Adrenal gland (tissue), 9 donors: ENCODE measurements at regions not wholly inside any gene's neighbourhood (a gene's known extent, or its start where the extent isn't known, plus 50 kb on each side); places are given as distances from the start of the nearest gene placed in this dataset.

Experiments used
- DNase-seq, 7 donors: peaks; one replicate each; pipeline ENCODE4 v3.0.0-alpha.2; 2019 to 2020
- H3K27ac ChIP-seq, 5 donors: fragments of 200-600 bp; sonication (generic) in 4 of 5; 1 replicate in 3 of 5; 2 replicates in 2 of 5; pipeline versions ENCODE4 v1.5.1 to v1.8.0; 2016 to 2020; ENCODE audit warnings: mild to moderate bottlenecking in 1 of 5
- H3K27me3 ChIP-seq: fragments of 200-600 bp; 2 replicates; pipeline ENCODE4 v1.8.0; 2021
- H3K36me3 ChIP-seq, 2 donors: fragments of 200-600 bp; replicated peaks in 1 of 2; 1 replicate in 1 of 2; 2 replicates in 1 of 2; pipeline versions ENCODE4 v1.5.1 to v1.8.0; 2018 to 2022
- H3K4me1 ChIP-seq, 2 donors: fragments of 200-600 bp; replicated peaks in 1 of 2; 1 replicate in 1 of 2; 2 replicates in 1 of 2; pipeline versions ENCODE4 v1.5.1 to v1.8.0; 2018 to 2021
- H3K4me3 ChIP-seq, 4 donors: fragments of 200-600 bp; sonication (generic) in 3 of 4; one replicate each; pipeline ENCODE4 v1.5.1; 2016 to 2018
- H3K9me3 ChIP-seq, 3 donors: fragments of 200-600 bp; sonication (generic) in 1 of 3; replicated peaks in 1 of 3; 1 replicate in 2 of 3; 2 replicates in 1 of 3; pipeline versions ENCODE4 v1.5.1 to v1.8.0; 2016 to 2021
- CTCF ChIP-seq, 6 experiments: fragments of 450-650 bp in 4 of 6; fragments of 200-600 bp in 2 of 6; sonication (generic) in 1 of 6; IDR thresholded peaks; 1 replicate in 5 of 6; 2 replicates in 1 of 6; pipeline versions ENCODE4 v1.5.1 to v1.8.0; 2016 to 2021; ENCODE audit warnings: antibody characterized with exemption in 6 of 6, mild to moderate bottlenecking in 2 of 6, moderate library complexity in 1 of 6
- POLR2A ChIP-seq, 2 donors: fragments of 450-650 bp; IDR thresholded peaks; one replicate each; pipeline ENCODE4 v1.6.1; 2017; ENCODE audit warnings: antibody characterized with exemption in 2 of 2, mild to moderate bottlenecking in 2 of 2, moderate library complexity in 1 of 2
- WGBS, 4 donors: extraction: QIAGEN DNeasy Blood & Tissue Kit in 2 of 4; methylation state at CpG; one replicate each; pipeline versions ENCODE4 v1.1.5 to v1.1.7; 2013 to 2017; 5-methylcytosine and 5-hydroxymethylcytosine counted together
- intact Hi-C, 2 donors: fragments of 100-400 bp; cut with DNase I; formaldehyde crosslinking; loops; one replicate each; pipeline versions ENCODE4 v1.14.1 to v1.15.0; 2022 to 2023
- donor health status: healthy with polysubstance abuse.
- donor health status: Bipolar disorder and iron deficiency.
- donor health status: DM: yes; HTN: yes; CAD: no.
- donor health status: DM: no; HTN: no; CAD: no.
- donor health status: DM: no; HTN: no; CAD: no.

DNA sequence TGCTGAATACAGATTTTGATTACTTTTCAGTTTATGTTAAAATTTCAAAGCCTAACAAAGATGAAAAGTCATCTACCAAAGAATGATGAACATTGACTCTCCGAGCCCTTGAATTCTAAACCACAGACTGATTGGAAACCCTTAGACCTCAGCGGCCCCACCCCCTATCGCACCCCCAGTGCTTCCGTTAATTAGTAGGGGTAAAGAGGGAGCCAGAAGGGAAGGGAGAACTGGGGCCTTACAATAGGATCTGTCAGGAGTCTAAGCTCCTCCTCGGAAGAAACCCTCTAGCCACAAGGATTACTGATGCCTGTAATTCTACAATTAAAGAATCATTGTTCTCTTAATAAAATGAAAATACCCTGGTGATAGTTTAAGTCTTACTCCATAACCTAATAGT, 79.7 kb upstream of the JARID2 start:
- Histone ChIP-seq H3K4me3 (no peak overlapping the region), H3K9me3 (no peaks in the 10 kb centered on the region), H3K27ac (no peak overlapping the region), H3K27me3 (no peaks in the 10 kb centered on the region), H3K4me1 (no peaks in the 10 kb centered on the region), H3K36me3 (no peaks in the 10 kb centered on the region)
- intact Hi-C loops: loop anchor here in 1 of 2 donors (10.0 kb wide), 1 partner anchor 219 kb away; no protein-coding TSS in a partner anchor
- TF ChIP-seq CTCF (IDR thresholded peaks at IDR 0.05) (no peak), POLR2A (IDR thresholded peaks at IDR 0.05) (no peak)
- WGBS, 4 donors: 75 to 86% (median 81%) methylated on average over 5 of the region's 5 CpGs
- DNase-seq: no peak

DNA sequence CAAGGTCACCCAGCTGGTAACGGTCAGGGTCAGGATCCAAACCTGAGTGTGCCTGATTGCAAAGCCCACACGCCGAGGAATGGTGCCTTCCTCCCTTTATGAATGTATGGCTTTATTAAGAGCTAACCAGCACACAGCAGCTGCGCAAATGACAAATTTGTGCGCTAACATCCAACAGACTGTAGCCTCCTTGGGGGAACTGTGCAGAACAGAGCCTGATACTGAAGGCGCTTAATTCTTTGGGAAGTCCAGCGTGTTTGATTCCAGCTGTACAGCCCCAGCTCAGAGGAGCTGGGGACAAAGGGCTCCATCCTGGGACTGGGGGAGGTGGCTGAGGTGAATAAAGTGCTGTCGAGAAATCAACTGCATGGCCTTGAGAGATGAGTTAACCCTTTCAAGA, 75.7 kb upstream of the JARID2 start:
- Histone ChIP-seq H3K36me3 (no peaks in the 10 kb centered on the region), H3K27me3 (no peaks in the 10 kb centered on the region), H3K4me1 (no peaks in the 10 kb centered on the region), H3K4me3 (no peak overlapping the region), H3K9me3 (no peaks in the 10 kb centered on the region), H3K27ac (no peak overlapping the region)
- no peak for DNase-seq
- no peak for TF ChIP-seq POLR2A (IDR thresholded peaks at IDR 0.05)
- no peak for TF ChIP-seq CTCF (IDR thresholded peaks at IDR 0.05)
- intact Hi-C loops: no loop called here
- WGBS, 4 donors: 83 to 87% (median 85%) methylated on average over 8 of the region's 8 CpGs

GRCh38 chr6:15171026-15171425, 74.8 kb upstream of the JARID2 start:
- no peak for DNase-seq
- no peak overlapping the region for H3K27ac ChIP-seq
- no peaks in the 10 kb centered on the region for H3K36me3 ChIP-seq
- 86 to 91% (median 88%) methylated on average over 5 of the region's 5 CpGs for WGBS, 4 donors
- TF ChIP-seq CTCF (IDR thresholded peaks at IDR 0.05): no peak
- no peak for TF ChIP-seq POLR2A (IDR thresholded peaks at IDR 0.05)
- no peaks in the 10 kb centered on the region for H3K9me3 ChIP-seq
- no peak overlapping the region for H3K4me3 ChIP-seq
- H3K4me1 ChIP-seq: no peaks in the 10 kb centered on the region
- intact Hi-C loops: no loop called here
- H3K27me3 ChIP-seq: no peaks in the 10 kb centered on the region

DNA sequence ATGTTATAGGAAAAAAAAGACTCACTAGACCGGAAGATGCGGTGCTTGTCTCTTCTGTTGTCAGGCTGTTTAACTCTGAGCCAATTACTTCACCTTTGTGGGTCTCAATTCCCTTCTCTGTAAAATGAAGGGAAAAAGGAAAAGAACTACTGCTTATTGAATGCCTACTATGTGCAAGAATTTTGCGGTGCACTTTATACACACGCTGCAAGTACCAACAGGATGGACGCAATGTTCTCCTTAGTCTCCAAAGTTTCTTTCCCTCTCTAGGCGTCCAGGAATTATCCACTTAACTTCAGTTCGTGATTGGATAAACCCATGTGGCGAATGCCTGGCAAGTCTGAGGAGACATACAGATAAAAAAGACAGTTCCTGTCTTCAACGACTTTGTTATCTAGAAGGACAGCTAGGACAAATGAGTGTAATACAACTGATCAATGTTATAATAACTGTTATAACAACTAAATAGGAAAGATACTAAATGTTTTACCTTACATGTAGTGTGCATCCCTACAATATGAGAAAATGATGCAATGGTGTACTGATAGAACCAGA, 69.0 kb upstream of the JARID2 start:
- Histone ChIP-seq H3K27me3 (no peaks in the 10 kb centered on the region), H3K4me1 (no peaks in the 10 kb centered on the region), H3K9me3 (no peaks in the 10 kb centered on the region), H3K4me3 (no peak overlapping the region), H3K27ac (no peak overlapping the region), H3K36me3 (no peaks in the 10 kb centered on the region)
- intact Hi-C loops: no loop called here
- DNase-seq: no peak
- 85 to 90% (median 87%) methylated on average over 9 of the region's 9 CpGs for WGBS, 4 donors
- TF ChIP-seq CTCF (IDR thresholded peaks at IDR 0.05): no peak
